ENCODE measurements at regions not wholly inside any gene's neighbourhood (a gene's known extent, or its start where the extent isn't known, plus 50 kb on each side); places are given as distances from the start of the nearest gene placed in this dataset.
A peak's percentile ranks its signal among the peaks of the same experiment; 100 is the strongest.
"Not testable (repeated sequence)": the region's sequence is repeated elsewhere in the genome, so short reads cannot be mapped to it uniquely, and the experiment has no call there.

GRCh38 chr5:38680094-38680825 lies 123.8 kb upstream of the LIFR start:
- DNase-seq = no peak

DNA sequence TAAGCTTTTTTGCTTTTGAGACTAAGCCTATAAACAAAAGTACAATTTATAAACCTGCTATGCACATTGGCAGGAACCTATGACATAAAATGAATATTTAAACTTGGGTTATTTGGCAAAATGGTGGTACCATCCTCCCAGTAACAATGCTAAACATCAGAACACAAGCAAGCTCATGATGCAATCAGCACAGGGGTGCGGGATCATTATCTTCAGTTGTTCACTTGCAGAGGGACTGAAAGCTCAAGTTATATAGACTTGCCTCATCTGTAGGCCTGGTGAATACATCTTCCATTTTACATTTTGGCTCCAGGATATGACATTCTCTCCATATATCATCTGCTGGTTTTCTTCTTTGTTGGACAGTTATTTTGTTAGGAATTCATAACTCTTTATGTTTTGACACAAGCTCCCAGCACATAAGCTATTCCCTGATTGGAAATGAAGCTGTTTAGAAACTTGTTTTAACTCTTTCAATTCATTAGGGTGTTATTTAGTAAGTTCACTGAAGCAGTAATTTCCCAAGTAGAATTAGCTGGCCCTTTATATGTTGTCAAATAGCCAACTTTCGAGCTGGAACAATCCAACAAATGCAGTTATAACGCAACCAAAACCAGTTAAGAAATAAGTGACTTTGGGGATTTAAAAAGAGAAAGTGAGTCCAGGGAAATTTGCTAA lies 124.7 kb upstream of the LIFR start:
- no peak for DNase-seq

GRCh38 chr5:38681966-38682365 lies 125.5 kb upstream of the LIFR start:
- DNase-seq = no peak

DNA sequence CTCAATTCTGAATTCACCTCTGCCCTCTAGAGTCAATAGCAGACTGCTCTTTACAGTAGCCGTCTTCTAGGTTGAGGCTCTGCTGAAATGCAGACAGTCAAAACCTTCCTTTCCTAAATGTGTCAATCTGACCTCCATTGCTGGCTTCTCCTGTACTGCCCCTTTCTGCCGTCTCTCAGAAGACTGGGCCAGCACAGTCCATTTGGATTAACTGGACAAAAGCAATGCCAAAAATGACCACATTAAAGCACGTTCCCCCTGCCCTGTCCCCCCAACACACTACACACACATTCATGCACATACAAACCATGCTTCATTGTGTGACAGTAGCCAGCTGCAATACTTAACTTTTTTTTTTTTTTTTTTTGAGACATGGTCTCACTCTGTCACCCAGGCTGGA lies 130.2 kb upstream of the LIFR start:
- DNase-seq = no peak

DNA sequence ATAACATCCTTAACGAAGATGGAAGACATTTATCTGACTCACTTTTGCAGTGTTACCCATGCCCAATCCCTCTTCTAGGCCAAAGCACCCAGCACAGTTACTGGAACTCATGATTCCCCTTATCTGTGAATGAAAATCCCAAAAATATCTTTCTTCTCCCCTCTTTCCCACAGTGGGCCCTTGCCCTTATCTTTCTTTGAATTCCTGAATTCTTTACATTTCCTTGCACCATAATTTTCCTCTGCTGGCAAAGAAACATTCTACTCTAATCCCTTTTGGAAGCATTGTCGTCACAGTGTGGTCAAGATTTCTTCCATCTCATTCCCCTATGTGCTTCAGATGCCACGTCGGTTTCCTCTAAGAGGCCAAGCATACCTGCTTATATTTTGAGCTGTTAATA lies 135.9 kb upstream of the LIFR start:
- no peak for DNase-seq

DNA sequence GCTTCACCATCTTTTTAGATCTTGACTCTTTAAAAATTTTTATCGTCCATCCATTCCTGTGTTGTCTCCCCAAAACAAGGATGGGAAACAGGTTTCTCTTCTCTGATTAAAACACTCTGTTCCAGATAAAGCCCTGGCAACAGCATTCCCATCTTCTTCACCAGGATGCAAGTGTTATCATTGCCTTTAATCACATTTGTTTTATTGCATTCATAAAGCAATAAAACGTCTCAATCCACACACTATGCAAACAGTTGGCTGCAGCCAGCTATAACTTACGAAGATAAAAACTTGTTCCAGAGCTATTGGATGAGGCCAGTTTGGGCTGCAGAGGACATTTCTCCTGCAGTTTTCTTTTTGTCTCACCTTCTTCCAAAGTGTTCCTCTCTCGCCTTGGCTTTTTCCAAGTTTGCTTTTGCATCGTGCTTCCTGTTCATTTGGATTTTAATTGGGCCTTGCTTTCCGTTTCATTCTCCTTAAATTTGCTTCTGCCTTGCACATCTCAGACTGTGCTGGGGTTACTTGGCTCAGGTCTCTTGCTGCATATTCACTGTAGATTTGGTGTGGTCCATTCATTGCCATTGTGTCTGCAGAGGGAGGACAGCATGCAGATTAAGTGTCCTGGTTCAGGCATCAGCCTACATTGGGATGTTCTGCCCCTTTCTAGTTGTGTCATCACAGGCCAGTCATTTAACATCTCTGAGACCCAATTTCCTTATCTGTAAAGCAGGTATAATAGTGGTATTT lies 136.5 kb upstream of the LIFR start:
- DNase-seq = no peak

- no peak for DNase-seq
Measured at GRCh38 chr5:38695021-38695958, 138.8 kb upstream of the LIFR start.

DNA sequence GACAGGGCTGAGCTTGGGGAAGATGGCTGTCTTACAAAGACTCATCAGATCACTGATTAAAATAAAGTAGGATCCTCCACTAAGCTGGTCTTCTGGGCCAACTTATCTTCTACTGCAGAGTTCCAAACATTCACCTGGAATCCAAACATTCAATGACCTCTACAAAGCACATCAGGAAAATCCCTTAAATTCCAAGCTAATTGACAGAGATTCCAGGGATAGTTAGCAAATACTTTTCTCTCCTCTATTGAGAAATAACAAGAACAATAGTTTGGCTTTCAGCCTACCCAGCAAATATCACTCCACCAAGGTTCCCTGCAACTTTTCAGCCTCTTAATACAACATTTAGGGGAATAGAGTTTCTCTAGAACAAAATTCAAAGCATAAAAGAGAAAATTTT lies 140.6 kb upstream of the LIFR start:
- no peak for DNase-seq

DNA sequence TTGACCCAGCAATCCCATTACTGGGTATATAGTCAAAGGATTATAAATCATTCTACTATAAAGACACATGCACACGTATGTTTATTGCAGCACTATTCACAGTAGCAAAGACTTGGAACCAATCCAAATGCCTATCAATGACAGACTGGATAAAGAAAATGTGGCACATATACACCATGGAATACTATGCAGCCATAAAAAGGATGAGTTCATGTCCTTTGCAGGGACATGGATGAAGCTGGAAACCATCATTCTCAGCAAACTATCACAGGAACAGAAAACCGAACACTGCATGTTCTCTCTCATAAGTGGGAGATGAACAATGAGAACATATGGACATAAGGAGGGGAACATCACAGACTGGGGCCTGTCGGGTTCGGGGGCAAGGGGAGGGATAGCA lies 140.3 kb upstream of the OSMR start:
- not testable (repeated sequence) for DNase-seq

DNA sequence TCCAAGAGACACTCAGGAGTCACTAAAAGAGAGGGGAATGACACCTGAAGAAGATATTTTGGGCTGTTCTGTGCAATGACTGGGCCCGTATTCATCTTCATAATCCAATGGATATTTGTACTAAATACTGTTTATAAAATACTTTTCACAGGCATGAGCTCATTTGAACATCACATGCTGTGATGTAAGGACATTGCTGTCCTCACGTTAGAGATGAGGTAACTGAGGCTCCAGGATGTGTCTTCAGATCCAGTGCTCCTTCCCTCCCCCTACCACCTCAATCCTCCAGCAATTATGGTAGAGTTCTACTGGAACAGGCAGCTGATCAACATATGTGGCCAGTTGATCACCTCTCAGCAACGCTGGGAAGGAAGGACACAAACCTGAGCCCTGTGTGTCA lies 139.4 kb upstream of the OSMR start:
- no peak for DNase-seq

GRCh38 chr5:38707352-38708210 lies 138.2 kb upstream of the OSMR start:
- peak in 1 of 2 experiments; percentile 21 for DNase-seq

- DNase-seq = no peak
Measured at GRCh38 chr5:38709678-38710306, 136.0 kb upstream of the OSMR start.

GRCh38 chr5:38710627-38711026 lies 135.2 kb upstream of the OSMR start:
- DNase-seq = no peak

GRCh38 chr5:38712391-38712790 lies 133.4 kb upstream of the OSMR start:
- no peak for DNase-seq

DNA sequence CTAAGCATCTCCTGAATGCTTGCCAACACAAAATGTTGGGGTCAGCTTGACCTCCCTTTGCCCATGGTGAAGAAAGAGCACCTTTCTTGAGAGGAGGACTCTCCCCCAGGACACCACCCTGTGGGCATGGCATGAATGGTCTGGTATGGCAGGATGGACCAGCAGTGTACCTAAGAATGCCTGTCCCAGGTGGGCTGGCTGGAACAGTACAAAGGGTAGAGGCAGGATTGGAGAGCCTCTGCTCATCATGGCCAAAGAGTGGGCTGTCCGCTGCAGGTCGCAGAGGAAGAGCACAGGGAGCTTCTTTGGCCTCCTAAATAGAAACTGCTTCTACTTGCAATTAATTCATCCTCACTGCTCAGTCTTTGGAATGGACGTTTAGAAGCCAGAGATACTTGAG lies 131.6 kb upstream of the OSMR start:
- DNase-seq = no peak

GRCh38 chr5:38714703-38715355 lies 131.0 kb upstream of the OSMR start:
- DNase-seq = no peak

DNA sequence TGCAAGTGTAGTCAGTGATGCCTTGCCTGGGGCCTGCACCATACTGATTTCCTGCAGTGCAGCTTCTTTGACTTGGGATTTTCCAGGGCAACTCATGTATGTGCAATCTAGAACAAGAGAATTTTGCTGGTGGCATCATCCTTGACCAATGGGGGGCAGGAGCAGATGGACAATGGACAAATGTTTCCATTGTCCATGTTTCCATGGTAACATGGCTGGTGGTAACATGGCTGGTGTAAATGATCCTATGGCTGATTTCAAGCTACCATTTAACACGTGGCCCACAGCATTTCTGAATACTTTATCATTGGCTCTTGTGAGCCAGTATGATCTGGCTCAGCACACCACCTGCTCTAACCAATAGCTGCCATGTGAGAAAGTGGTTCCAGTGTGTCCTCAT lies 130.1 kb upstream of the OSMR start:
- peak; percentile 44 to 82 for DNase-seq

DNA sequence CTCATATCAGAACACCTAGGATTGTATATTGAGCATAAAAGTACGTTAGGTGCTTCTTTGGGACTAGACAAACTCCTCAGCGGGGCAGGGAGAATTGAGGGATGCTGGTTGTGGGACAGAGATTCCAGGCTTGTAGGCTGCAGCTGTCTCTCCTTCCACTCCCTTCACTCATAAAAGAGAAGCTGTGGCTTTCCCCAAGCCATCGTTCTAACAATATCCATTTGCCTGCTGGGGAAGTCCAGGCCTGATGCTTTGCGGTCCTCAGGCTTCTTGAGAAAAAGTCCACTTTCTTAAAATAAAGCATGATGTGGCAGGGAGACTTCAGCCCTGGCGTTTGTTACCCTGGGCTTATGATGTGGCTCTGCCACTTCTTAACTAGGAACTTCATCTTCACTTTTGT lies 129.3 kb upstream of the OSMR start:
- peak in 1 of 2 experiments; percentile 44 for DNase-seq

- DNase-seq = peak; percentile 89
Measured at GRCh38 chr5:38718771-38719391, 126.9 kb upstream of the OSMR start.

GRCh38 chr5:38719403-38719802 lies 126.4 kb upstream of the OSMR start:
- DNase-seq = no peak

Measured in NCI-H524 (cell line).